SK-N-SH treated with all-trans-retinoic acid at 6 μM for 48 hours (cell line): ENCODE measurements at regions not wholly inside any gene's neighbourhood (a gene's known extent, or its start where the extent isn't known, plus 50 kb on each side); places are given as distances from the start of the nearest gene placed in this dataset.

Experiments
- ZNF70 ChIP-seq: fragments of 450-650 bp; formaldehyde crosslinking; IDR thresholded peaks from 2 replicates; pipeline ENCODE4 v1.5.0; 2020; ENCODE audit warnings: mild to moderate bottlenecking, moderate library complexity
- TF ChIP-seq, protein P1 (sequence below): fragments of 250-450 bp; sonication (Bioruptor Pico); IDR thresholded peaks from 2 replicates; pipeline ENCODE4 v1.8.0; 2020; ENCODE audit warnings: mild to moderate bottlenecking, moderate library complexity, borderline replicate concordance
- TF ChIP-seq, protein P2 (sequence below): fragments of 250-450 bp; sonication (Bioruptor Pico); IDR thresholded peaks from 2 replicates; pipeline ENCODE4 v1.5.0; 2020; ENCODE audit warnings: mild to moderate bottlenecking, moderate library complexity

DNA sequence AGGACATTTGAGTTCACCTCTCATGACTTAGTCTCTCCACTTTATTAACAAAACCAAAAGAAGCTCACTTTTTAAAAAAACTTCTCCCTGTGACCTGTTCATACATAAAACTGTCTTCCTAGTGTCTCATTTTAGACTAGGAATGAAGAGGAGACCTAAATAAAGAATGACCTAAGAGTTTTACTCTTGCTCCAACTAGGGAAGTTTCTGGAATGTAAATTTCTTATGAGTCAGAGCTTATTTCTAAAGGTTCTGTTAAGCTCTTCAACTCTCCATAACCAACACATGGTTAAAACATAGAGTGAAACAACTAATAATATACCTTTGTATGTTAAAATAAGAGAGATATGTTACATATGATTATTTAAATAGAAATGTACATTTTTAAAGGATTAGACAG is 369.8 kb downstream of the EMP1 start:
- TF ChIP-seq, protein P1, sequence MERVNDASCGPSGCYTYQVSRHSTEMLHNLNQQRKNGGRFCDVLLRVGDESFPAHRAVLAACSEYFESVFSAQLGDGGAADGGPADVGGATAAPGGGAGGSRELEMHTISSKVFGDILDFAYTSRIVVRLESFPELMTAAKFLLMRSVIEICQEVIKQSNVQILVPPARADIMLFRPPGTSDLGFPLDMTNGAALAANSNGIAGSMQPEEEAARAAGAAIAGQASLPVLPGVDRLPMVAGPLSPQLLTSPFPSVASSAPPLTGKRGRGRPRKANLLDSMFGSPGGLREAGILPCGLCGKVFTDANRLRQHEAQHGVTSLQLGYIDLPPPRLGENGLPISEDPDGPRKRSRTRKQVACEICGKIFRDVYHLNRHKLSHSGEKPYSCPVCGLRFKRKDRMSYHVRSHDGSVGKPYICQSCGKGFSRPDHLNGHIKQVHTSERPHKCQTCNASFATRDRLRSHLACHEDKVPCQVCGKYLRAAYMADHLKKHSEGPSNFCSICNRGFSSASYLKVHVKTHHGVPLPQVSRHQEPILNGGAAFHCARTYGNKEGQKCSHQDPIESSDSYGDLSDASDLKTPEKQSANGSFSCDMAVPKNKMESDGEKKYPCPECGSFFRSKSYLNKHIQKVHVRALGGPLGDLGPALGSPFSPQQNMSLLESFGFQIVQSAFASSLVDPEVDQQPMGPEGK (CRISPR knock-in tag), result no peak
- no peak for TF ChIP-seq ZNF70 (CRISPR knock-in tag)
- TF ChIP-seq, protein P2, sequence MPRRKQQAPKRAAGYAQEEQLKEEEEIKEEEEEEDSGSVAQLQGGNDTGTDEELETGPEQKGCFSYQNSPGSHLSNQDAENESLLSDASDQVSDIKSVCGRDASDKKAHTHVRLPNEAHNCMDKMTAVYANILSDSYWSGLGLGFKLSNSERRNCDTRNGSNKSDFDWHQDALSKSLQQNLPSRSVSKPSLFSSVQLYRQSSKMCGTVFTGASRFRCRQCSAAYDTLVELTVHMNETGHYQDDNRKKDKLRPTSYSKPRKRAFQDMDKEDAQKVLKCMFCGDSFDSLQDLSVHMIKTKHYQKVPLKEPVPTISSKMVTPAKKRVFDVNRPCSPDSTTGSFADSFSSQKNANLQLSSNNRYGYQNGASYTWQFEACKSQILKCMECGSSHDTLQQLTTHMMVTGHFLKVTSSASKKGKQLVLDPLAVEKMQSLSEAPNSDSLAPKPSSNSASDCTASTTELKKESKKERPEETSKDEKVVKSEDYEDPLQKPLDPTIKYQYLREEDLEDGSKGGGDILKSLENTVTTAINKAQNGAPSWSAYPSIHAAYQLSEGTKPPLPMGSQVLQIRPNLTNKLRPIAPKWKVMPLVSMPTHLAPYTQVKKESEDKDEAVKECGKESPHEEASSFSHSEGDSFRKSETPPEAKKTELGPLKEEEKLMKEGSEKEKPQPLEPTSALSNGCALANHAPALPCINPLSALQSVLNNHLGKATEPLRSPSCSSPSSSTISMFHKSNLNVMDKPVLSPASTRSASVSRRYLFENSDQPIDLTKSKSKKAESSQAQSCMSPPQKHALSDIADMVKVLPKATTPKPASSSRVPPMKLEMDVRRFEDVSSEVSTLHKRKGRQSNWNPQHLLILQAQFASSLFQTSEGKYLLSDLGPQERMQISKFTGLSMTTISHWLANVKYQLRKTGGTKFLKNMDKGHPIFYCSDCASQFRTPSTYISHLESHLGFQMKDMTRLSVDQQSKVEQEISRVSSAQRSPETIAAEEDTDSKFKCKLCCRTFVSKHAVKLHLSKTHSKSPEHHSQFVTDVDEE (CRISPR knock-in tag), result no peak
